PC-9 (cell line): ENCODE measurements at regions not wholly inside any gene's neighbourhood (a gene's known extent, or its start where the extent isn't known, plus 50 kb on each side); places are given as distances from the start of the nearest gene placed in this dataset.
"Not testable (repeated sequence)": the region's sequence is repeated elsewhere in the genome, so short reads cannot be mapped to it uniquely, and the experiment has no call there.

Experiments
- BruUV-seq: library from RNA; stranded (reverse); fragments of 400-500 nt; replicated peaks from 2 replicates; lab custom pipeline; 2021; lab: Mats Ljungman, UMichigan
- CTCF ChIA-PET: fragments of 300-600 bp; sonication (Branson Sonifier 250); formaldehyde crosslinking; loops from one replicate; lab custom pipeline; 2022; ENCODE audit warnings: antibody characterized with exemption; lab: Charles Lee
- POLR2A ChIA-PET: fragments of 300-600 bp; sonication (Branson Sonifier 250); formaldehyde crosslinking; loops from one replicate; lab custom pipeline; 2022; ENCODE audit warnings: antibody characterized with exemption; ENCODE audit not compliant: unreplicated experiment; lab: Charles Lee
- DNase-seq, 2 experiments: peaks; one replicate each; pipeline versions ENCODE4 v3.0.0 to v3.0.0-alpha.2; 2015 to 2022; ENCODE audit warnings: mixed read lengths in 1 of 2
- H2AFZ ChIP-seq: fragments of 200-600 bp; sonication (generic); 2 replicates; pipeline ENCODE4 v1.8.1; 2017; ENCODE audit warnings: antibody characterized with exemption
- H3F3A ChIP-seq: fragments of 200-600 bp; sonication (generic); 2 replicates; pipeline ENCODE4 v1.8.1; 2017; ENCODE audit warnings: antibody characterized with exemption, mild to moderate bottlenecking, low read depth; ENCODE audit not compliant: insufficient read depth
- H3K27ac ChIP-seq: fragments of 200-600 bp; sonication (generic); 2 replicates; pipeline ENCODE4 v1.6.1; 2016; ENCODE audit warnings: mixed run types
- H3K27me3 ChIP-seq: fragments of 200-600 bp; sonication (generic); 2 replicates; pipeline ENCODE4 v1.6.1; 2016; ENCODE audit warnings: low read depth, mixed run types; ENCODE audit not compliant: insufficient read depth
- H3K36me3 ChIP-seq: fragments of 200-600 bp; sonication (generic); 2 replicates; pipeline ENCODE4 v1.6.1; 2016; ENCODE audit warnings: low read depth, mixed run types
- H3K4me1 ChIP-seq: fragments of 200-600 bp; sonication (generic); replicated peaks from 2 replicates; pipeline ENCODE4 v1.6.1; 2016; ENCODE audit warnings: mixed run types; ENCODE audit not compliant: insufficient read depth
- H3K4me2 ChIP-seq: fragments of 200-600 bp; sonication (generic); 2 replicates; pipeline ENCODE4 v1.6.1; 2017; ENCODE audit warnings: mixed run types
- H3K4me3 ChIP-seq: fragments of 200-600 bp; sonication (generic); 2 replicates; pipeline ENCODE4 v1.6.1; 2016; ENCODE audit warnings: mixed run types
- H3K79me2 ChIP-seq: fragments of 200-600 bp; sonication (generic); 2 replicates; pipeline ENCODE4 v1.6.1; 2017; ENCODE audit warnings: low read depth, mixed run types
- H3K9me2 ChIP-seq: fragments of 200-600 bp; sonication (generic); 2 replicates; pipeline ENCODE4 v1.8.1; 2017; ENCODE audit warnings: mild to moderate bottlenecking; ENCODE audit not compliant: insufficient read depth
- H3K9me3 ChIP-seq: fragments of 200-600 bp; sonication (generic); 2 replicates; pipeline ENCODE4 v1.8.1; 2016; ENCODE audit warnings: low read depth; ENCODE audit not compliant: insufficient read depth
- H4K20me1 ChIP-seq: fragments of 200-600 bp; sonication (generic); 2 replicates; pipeline ENCODE4 v1.8.1; 2017; ENCODE audit not compliant: insufficient read depth
- CTCF ChIP-seq: fragments of 200-600 bp; sonication (generic); conservative IDR thresholded peaks from 2 replicates; pipeline ENCODE4 v1.6.1; 2017; ENCODE audit warnings: mixed run types, antibody characterized with exemption, mild to moderate bottlenecking, moderate library complexity
- EZH2 ChIP-seq: fragments of 200-600 bp; sonication (generic); IDR thresholded peaks from 2 replicates; pipeline ENCODE4 v1.8.0; 2017; ENCODE audit warnings: antibody characterized with exemption, low read depth
- intact Hi-C: fragments of 100-400 bp; cut with micrococcal nuclease; formaldehyde crosslinking; loops from one replicate; pipeline ENCODE4 v1.10.0; 2022; ENCODE audit not compliant: unreplicated experiment

- Histone ChIP-seq H3K27ac (no peak overlapping the region), H3K79me2 (no peaks in the 10 kb centered on the region), H3K27me3 (peaks cover 58% of the 10 kb centered on the region), H2AFZ (no peak overlapping the region), H3K9me3 (no peaks in the 10 kb centered on the region), H3K4me3 (no peak overlapping the region), H3K36me3 (no peaks in the 10 kb centered on the region), H3K9me2 (no peaks in the 10 kb centered on the region), H3F3A (no peaks in the 10 kb centered on the region), H3K4me1 (no peaks in the 10 kb centered on the region), H4K20me1 (no peaks in the 10 kb centered on the region), H3K4me2 (no peak overlapping the region)
- ChIA-PET POLR2A (no interaction called here), CTCF (no interaction called here)
- DNase-seq: no peak
- BruUV-seq: no TSS peak
- intact Hi-C loops: no loop called here
- no peak for TF ChIP-seq CTCF
These were observed 473.1 kb downstream of the DIRAS2 start for GRCh38 chr9:90169490-90169889.

- H3K79me2 ChIP-seq, BruUV-seq, CTCF ChIA-PET, DNase-seq, H3K4me2 ChIP-seq, H2AFZ ChIP-seq, H4K20me1 ChIP-seq, H3K4me1 ChIP-seq, H3K9me2 ChIP-seq, H3K36me3 ChIP-seq, H3K4me3 ChIP-seq, POLR2A ChIA-PET, intact Hi-C loops, H3K27ac ChIP-seq, H3K9me3 ChIP-seq, H3F3A ChIP-seq: not testable (repeated sequence)
- H3K27me3 ChIP-seq: peaks cover 46% of the 10 kb centered on the region
These were observed 468.7 kb downstream of the DIRAS2 start for GRCh38 chr9:90173935-90174334.

GRCh38 chr9:90174346-90174745 is 468.3 kb downstream of the DIRAS2 start:
- H3K4me3 ChIP-seq, H3K9me2 ChIP-seq, H3K9me3 ChIP-seq, intact Hi-C loops, H3K4me1 ChIP-seq, H3K79me2 ChIP-seq, POLR2A ChIA-PET, H3K4me2 ChIP-seq, H3F3A ChIP-seq, H2AFZ ChIP-seq, H3K36me3 ChIP-seq, DNase-seq, H4K20me1 ChIP-seq, CTCF ChIA-PET, H3K27ac ChIP-seq, BruUV-seq: not testable (repeated sequence)
- peaks cover 46% of the 10 kb centered on the region for H3K27me3 ChIP-seq

- H3K4me3 ChIP-seq: no peak overlapping the region
- no peaks in the 10 kb centered on the region for H3K9me3 ChIP-seq
- no peaks in the 10 kb centered on the region for H3K36me3 ChIP-seq
- CTCF ChIA-PET: no interaction called here
- intact Hi-C loops: no loop called here
- H3K4me2 ChIP-seq: no peak overlapping the region
- H3K79me2 ChIP-seq: no peaks in the 10 kb centered on the region
- H3F3A ChIP-seq: no peaks in the 10 kb centered on the region
- peaks cover 49% of the 10 kb centered on the region for H3K27me3 ChIP-seq
- BruUV-seq: no TSS peak
- H3K9me2 ChIP-seq: no peaks in the 10 kb centered on the region
- no peak overlapping the region for H3K27ac ChIP-seq
- POLR2A ChIA-PET: no interaction called here
- no peak overlapping the region for H2AFZ ChIP-seq
- DNase-seq: no peak
- no peaks in the 10 kb centered on the region for H4K20me1 ChIP-seq
- TF ChIP-seq EZH2 (no peak), CTCF (no peak)
- no peaks in the 10 kb centered on the region for H3K4me1 ChIP-seq
These were observed 467.4 kb downstream of the DIRAS2 start for GRCh38 chr9:90175257-90175656.
